ENCODE measurements at regions not wholly inside any gene's neighbourhood (a gene's known extent, or its start where the extent isn't known, plus 50 kb on each side); places are given as distances from the start of the nearest gene placed in this dataset.

- TF ChIP-seq, protein P1, sequence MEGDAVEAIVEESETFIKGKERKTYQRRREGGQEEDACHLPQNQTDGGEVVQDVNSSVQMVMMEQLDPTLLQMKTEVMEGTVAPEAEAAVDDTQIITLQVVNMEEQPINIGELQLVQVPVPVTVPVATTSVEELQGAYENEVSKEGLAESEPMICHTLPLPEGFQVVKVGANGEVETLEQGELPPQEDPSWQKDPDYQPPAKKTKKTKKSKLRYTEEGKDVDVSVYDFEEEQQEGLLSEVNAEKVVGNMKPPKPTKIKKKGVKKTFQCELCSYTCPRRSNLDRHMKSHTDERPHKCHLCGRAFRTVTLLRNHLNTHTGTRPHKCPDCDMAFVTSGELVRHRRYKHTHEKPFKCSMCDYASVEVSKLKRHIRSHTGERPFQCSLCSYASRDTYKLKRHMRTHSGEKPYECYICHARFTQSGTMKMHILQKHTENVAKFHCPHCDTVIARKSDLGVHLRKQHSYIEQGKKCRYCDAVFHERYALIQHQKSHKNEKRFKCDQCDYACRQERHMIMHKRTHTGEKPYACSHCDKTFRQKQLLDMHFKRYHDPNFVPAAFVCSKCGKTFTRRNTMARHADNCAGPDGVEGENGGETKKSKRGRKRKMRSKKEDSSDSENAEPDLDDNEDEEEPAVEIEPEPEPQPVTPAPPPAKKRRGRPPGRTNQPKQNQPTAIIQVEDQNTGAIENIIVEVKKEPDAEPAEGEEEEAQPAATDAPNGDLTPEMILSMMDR (conservative IDR thresholded peaks at IDR 0.05 in 1 of 2, IDR thresholded peaks at IDR 0.05 in 1 of 2; ENCODE audit: extremely low read depth in 1 of 2, insufficient read depth in 1 of 2, low read depth in 1 of 2, low read length in 2 of 2), result no peak
- no peak for TF ChIP-seq EZH2 (IDR thresholded peaks at IDR 0.05; ENCODE audit: borderline replicate concordance, low read length)
These were observed 201.8 kb downstream of the ABHD5 start for GRCh38 chr3:43892526-43892925.

All from mammary epithelial cell (primary cell).